H1 (cell line): ENCODE measurements at regions not wholly inside any gene's neighbourhood (a gene's known extent, or its start where the extent isn't known, plus 50 kb on each side); places are given as distances from the start of the nearest gene placed in this dataset.

Source experiments
- TF ChIP-seq, protein P1 (sequence below): fragments of 300-600 bp; sonication (generic); IDR thresholded peaks from 2 replicates; pipeline ENCODE4 v1.7.1; 2012; ENCODE audit warnings: low read length, moderate library complexity, mild to moderate bottlenecking, inconsistent platforms; ENCODE audit not compliant: insufficient replicate concordance

DNA sequence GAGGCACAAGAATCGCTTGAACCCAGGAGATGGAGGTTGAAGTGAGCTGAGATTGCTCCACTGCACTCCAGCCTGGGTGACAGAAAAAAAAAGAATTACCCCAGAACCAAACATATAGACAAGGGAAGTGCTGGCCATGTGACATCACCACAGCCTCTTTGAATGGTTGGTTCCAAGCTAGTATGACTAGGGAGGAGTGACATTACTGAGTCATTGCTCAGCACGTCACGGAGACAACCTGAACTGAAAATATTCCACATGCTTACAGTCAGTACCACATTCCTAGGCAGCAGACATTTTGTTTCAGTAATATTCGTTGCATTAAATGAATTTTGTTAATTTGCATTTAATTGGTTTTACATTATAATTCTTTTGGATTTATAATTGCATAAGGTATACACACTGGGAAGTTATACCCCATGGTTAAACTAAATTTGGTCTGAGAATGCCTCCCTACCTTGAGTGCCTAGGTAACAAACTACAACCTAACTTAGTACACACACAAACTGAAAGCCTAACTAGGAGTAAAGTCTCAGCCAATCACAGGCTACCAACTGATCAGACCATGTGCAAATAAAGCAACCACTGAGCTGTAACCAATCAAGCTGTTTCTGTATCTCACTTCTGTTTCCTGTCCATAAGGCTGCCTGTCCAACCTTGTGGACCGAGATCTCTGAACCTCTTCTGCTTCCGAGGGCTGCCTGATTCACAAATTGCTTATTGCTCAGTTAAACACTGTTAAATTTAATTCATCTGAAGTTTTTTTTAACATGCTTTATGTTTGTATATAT lies 164.4 kb downstream of the CAND1 start (continued):
- TF ChIP-seq, protein P1, sequence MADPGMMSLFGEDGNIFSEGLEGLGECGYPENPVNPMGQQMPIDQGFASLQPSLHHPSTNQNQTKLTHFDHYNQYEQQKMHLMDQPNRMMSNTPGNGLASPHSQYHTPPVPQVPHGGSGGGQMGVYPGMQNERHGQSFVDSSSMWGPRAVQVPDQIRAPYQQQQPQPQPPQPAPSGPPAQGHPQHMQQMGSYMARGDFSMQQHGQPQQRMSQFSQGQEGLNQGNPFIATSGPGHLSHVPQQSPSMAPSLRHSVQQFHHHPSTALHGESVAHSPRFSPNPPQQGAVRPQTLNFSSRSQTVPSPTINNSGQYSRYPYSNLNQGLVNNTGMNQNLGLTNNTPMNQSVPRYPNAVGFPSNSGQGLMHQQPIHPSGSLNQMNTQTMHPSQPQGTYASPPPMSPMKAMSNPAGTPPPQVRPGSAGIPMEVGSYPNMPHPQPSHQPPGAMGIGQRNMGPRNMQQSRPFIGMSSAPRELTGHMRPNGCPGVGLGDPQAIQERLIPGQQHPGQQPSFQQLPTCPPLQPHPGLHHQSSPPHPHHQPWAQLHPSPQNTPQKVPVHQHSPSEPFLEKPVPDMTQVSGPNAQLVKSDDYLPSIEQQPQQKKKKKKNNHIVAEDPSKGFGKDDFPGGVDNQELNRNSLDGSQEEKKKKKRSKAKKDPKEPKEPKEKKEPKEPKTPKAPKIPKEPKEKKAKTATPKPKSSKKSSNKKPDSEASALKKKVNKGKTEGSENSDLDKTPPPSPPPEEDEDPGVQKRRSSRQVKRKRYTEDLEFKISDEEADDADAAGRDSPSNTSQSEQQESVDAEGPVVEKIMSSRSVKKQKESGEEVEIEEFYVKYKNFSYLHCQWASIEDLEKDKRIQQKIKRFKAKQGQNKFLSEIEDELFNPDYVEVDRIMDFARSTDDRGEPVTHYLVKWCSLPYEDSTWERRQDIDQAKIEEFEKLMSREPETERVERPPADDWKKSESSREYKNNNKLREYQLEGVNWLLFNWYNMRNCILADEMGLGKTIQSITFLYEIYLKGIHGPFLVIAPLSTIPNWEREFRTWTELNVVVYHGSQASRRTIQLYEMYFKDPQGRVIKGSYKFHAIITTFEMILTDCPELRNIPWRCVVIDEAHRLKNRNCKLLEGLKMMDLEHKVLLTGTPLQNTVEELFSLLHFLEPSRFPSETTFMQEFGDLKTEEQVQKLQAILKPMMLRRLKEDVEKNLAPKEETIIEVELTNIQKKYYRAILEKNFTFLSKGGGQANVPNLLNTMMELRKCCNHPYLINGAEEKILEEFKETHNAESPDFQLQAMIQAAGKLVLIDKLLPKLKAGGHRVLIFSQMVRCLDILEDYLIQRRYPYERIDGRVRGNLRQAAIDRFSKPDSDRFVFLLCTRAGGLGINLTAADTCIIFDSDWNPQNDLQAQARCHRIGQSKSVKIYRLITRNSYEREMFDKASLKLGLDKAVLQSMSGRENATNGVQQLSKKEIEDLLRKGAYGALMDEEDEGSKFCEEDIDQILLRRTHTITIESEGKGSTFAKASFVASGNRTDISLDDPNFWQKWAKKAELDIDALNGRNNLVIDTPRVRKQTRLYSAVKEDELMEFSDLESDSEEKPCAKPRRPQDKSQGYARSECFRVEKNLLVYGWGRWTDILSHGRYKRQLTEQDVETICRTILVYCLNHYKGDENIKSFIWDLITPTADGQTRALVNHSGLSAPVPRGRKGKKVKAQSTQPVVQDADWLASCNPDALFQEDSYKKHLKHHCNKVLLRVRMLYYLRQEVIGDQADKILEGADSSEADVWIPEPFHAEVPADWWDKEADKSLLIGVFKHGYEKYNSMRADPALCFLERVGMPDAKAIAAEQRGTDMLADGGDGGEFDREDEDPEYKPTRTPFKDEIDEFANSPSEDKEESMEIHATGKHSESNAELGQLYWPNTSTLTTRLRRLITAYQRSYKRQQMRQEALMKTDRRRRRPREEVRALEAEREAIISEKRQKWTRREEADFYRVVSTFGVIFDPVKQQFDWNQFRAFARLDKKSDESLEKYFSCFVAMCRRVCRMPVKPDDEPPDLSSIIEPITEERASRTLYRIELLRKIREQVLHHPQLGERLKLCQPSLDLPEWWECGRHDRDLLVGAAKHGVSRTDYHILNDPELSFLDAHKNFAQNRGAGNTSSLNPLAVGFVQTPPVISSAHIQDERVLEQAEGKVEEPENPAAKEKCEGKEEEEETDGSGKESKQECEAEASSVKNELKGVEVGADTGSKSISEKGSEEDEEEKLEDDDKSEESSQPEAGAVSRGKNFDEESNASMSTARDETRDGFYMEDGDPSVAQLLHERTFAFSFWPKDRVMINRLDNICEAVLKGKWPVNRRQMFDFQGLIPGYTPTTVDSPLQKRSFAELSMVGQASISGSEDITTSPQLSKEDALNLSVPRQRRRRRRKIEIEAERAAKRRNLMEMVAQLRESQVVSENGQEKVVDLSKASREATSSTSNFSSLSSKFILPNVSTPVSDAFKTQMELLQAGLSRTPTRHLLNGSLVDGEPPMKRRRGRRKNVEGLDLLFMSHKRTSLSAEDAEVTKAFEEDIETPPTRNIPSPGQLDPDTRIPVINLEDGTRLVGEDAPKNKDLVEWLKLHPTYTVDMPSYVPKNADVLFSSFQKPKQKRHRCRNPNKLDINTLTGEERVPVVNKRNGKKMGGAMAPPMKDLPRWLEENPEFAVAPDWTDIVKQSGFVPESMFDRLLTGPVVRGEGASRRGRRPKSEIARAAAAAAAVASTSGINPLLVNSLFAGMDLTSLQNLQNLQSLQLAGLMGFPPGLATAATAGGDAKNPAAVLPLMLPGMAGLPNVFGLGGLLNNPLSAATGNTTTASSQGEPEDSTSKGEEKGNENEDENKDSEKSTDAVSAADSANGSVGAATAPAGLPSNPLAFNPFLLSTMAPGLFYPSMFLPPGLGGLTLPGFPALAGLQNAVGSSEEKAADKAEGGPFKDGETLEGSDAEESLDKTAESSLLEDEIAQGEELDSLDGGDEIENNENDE: no peak
